HEK293 (cell line): ENCODE measurements at regions not wholly inside any gene's neighbourhood (a gene's known extent, or its start where the extent isn't known, plus 50 kb on each side); places are given as distances from the start of the nearest gene placed in this dataset.

ENCODE experiments used
- CTCF ChIA-PET: fragments of 350-600 bp; formaldehyde crosslinking; extraction: SDS; loops from one replicate; lab custom pipeline; 2021; ENCODE audit warnings: antibody characterized with exemption; lab: Yijun Ruan, JAX
- POLR2A ChIA-PET: fragments of 300-600 bp; formaldehyde crosslinking; extraction: SDS; loops from one replicate; lab custom pipeline; 2020; ENCODE audit warnings: antibody characterized with exemption, inconsistent platforms; lab: Yijun Ruan, JAX
- H3K27ac ChIP-seq: fragments of 200-500 bp; sonication (Bioruptor generic); 2 replicates; pipeline ENCODE4 v1.5.1; 2014; ENCODE audit warnings: low read depth, low read length, control low read depth, inconsistent platforms; ENCODE audit errors: extremely low read depth
- H3K36me3 ChIP-seq, 2 experiments: fragments of 200-500 bp in 1 of 2; sonication (Bioruptor generic) in 1 of 2; 1 replicate in 1 of 2; 2 replicates in 1 of 2; pipeline ENCODE4 v1.5.1; 2014 to 2017; ENCODE audit warnings: inconsistent platforms in 2 of 2, low read length in 2 of 2; ENCODE audit not compliant: control insufficient read depth in 2 of 2, insufficient read depth in 1 of 2
- H3K4me1 ChIP-seq: fragments of 200-500 bp; sonication (Bioruptor generic); 2 replicates; pipeline ENCODE4 v1.5.1; 2014; ENCODE audit warnings: mild to moderate bottlenecking, low read length, inconsistent platforms; ENCODE audit not compliant: control insufficient read depth, insufficient read depth
- H3K4me3 ChIP-seq: 2 replicates; pipeline ENCODE4 v1.5.1; 2011; ENCODE audit warnings: low read depth, mild to moderate bottlenecking, control low read depth, low read length, moderate library complexity
- H3K9me3 ChIP-seq: fragments of 200-500 bp; sonication (Bioruptor generic); 2 replicates; pipeline ENCODE4 v1.5.1; 2014; ENCODE audit warnings: low read depth, low read length, inconsistent platforms; ENCODE audit not compliant: control insufficient read depth, insufficient read depth
- GLI4 ChIP-seq: fragments of 450-650 bp; formaldehyde crosslinking; IDR thresholded peaks from 2 replicates; pipeline ENCODE4 v1.5.1; 2016; ENCODE audit warnings: missing biosample characterization, missing genetic modification characterization
- GLIS2 ChIP-seq: fragments of 450-650 bp; formaldehyde crosslinking; IDR thresholded peaks from 2 replicates; pipeline ENCODE4 v1.5.1; 2016; ENCODE audit warnings: missing biosample characterization, missing genetic modification characterization
- HOXC10 ChIP-seq: sonication (generic); formaldehyde crosslinking; IDR thresholded peaks from 2 replicates; pipeline ENCODE4 v1.8.1; 2023; ENCODE audit warnings: mild to moderate bottlenecking, missing genetic modification reagents
- PRDM10 ChIP-seq: fragments of 450-650 bp; formaldehyde crosslinking; IDR thresholded peaks from 2 replicates; pipeline ENCODE4 v1.5.1; 2016; ENCODE audit warnings: missing biosample characterization, missing genetic modification characterization
- ZBTB1 ChIP-seq: fragments of 450-650 bp; formaldehyde crosslinking; IDR thresholded peaks from 2 replicates; pipeline ENCODE4 v1.5.1; 2016; ENCODE audit warnings: missing biosample characterization, missing genetic modification characterization
- ZBTB49 ChIP-seq: fragments of 450-650 bp; formaldehyde crosslinking; IDR thresholded peaks from 2 replicates; pipeline ENCODE4 v1.5.1; 2016; ENCODE audit warnings: missing biosample characterization, missing genetic modification characterization, low read depth
- ZFHX2 ChIP-seq: fragments of 450-650 bp; formaldehyde crosslinking; conservative IDR thresholded peaks from 2 replicates; pipeline ENCODE4 v1.5.1; 2016; ENCODE audit warnings: missing biosample characterization, missing genetic modification characterization
- ZNF146 ChIP-seq: fragments of 450-650 bp; formaldehyde crosslinking; IDR thresholded peaks from 2 replicates; pipeline ENCODE4 v1.5.1; 2016; ENCODE audit warnings: missing biosample characterization, missing genetic modification characterization
- ZNF18 ChIP-seq: fragments of 450-650 bp; formaldehyde crosslinking; IDR thresholded peaks from 2 replicates; pipeline ENCODE4 v1.5.1; 2016; ENCODE audit warnings: missing biosample characterization, missing genetic modification characterization
- ZNF19 ChIP-seq: fragments of 450-650 bp; formaldehyde crosslinking; IDR thresholded peaks from 2 replicates; pipeline ENCODE4; 2016; ENCODE audit warnings: missing biosample characterization, missing genetic modification characterization, low read depth
- ZNF211 ChIP-seq: fragments of 450-650 bp; formaldehyde crosslinking; IDR thresholded peaks from 2 replicates; pipeline ENCODE4 v1.5.1; 2016; ENCODE audit warnings: low read depth, missing biosample characterization, missing genetic modification characterization
- ZNF341 ChIP-seq: fragments of 450-650 bp; formaldehyde crosslinking; IDR thresholded peaks from 2 replicates; pipeline ENCODE4; 2016; ENCODE audit warnings: low read depth, missing biosample characterization, missing genetic modification characterization
- ZNF416 ChIP-seq: fragments of 450-650 bp; formaldehyde crosslinking; IDR thresholded peaks from 2 replicates; pipeline ENCODE4 v1.5.1; 2016; ENCODE audit warnings: missing biosample characterization, missing genetic modification characterization
- ZNF48 ChIP-seq: fragments of 450-650 bp; formaldehyde crosslinking; IDR thresholded peaks from 2 replicates; pipeline ENCODE4 v1.5.1; 2016; ENCODE audit warnings: missing biosample characterization, missing genetic modification characterization
- ZNF514 ChIP-seq: fragments of 450-650 bp; formaldehyde crosslinking; IDR thresholded peaks from 2 replicates; pipeline ENCODE4 v1.5.1; 2016; ENCODE audit warnings: missing biosample characterization, missing genetic modification characterization
- ZNF544 ChIP-seq: fragments of 450-650 bp; formaldehyde crosslinking; IDR thresholded peaks from 2 replicates; pipeline ENCODE4 v1.5.0; 2017; ENCODE audit warnings: missing biosample characterization, missing genetic modification characterization
- ZNF596 ChIP-seq: fragments of 450-650 bp; IDR thresholded peaks from 2 replicates; pipeline ENCODE4 v1.5.0; 2018; ENCODE audit warnings: missing biosample characterization, mild to moderate bottlenecking, missing genetic modification characterization, moderate library complexity
- ZNF645 ChIP-seq: fragments of 450-650 bp; formaldehyde crosslinking; IDR thresholded peaks from 2 replicates; pipeline ENCODE4; 2016; ENCODE audit warnings: missing biosample characterization, missing genetic modification characterization
- ZNF777 ChIP-seq: fragments of 450-650 bp; formaldehyde crosslinking; IDR thresholded peaks from 2 replicates; pipeline ENCODE4 v1.5.1; 2017; ENCODE audit warnings: missing biosample characterization, missing genetic modification characterization, borderline replicate concordance
- ZNF843 ChIP-seq: fragments of 450-650 bp; formaldehyde crosslinking; IDR thresholded peaks from 2 replicates; pipeline ENCODE4 v1.5.1; 2016; ENCODE audit warnings: missing biosample characterization, missing genetic modification characterization
- ZSCAN16 ChIP-seq: fragments of 450-650 bp; formaldehyde crosslinking; IDR thresholded peaks from 2 replicates; pipeline ENCODE4 v1.5.1; 2016; ENCODE audit warnings: missing biosample characterization, missing genetic modification characterization
- ZSCAN4 ChIP-seq: fragments of 450-650 bp; formaldehyde crosslinking; IDR thresholded peaks from 2 replicates; pipeline ENCODE4 v1.5.1; 2017; ENCODE audit warnings: missing biosample characterization, missing genetic modification characterization
- ZSCAN5A ChIP-seq: fragments of 450-650 bp; formaldehyde crosslinking; IDR thresholded peaks from 2 replicates; pipeline ENCODE4 v1.5.1; 2016; ENCODE audit warnings: missing biosample characterization, missing genetic modification characterization

- TF ChIP-seq PRDM10 (tag by site-specific recombination) (no peak), ZNF416 (tag by site-specific recombination) (no peak), GLIS2 (no peak), ZNF48 (tag by site-specific recombination) (no peak), ZBTB1 (tag by site-specific recombination) (no peak), ZNF211 (tag by site-specific recombination) (no peak), ZNF146 (tag by site-specific recombination) (no peak), ZNF514 (tag by site-specific recombination) (no peak)
These were observed 194.4 kb downstream of the SLIT2 start (continued) for GRCh38 chr4:20445933-20446723.

GRCh38 chr4:20447103-20447502 lies 195.4 kb downstream of the SLIT2 start:
- H3K4me3 ChIP-seq: no peak overlapping the region
- H3K9me3 ChIP-seq: no peaks in the 10 kb centered on the region
- H3K36me3 ChIP-seq: peaks cover 0 to 10% of the 10 kb centered on the region in 2 experiments; a peak in 1 of 3 replicates
- ChIA-PET CTCF (no interaction called here), POLR2A (no interaction called here)
- no peaks in the 10 kb centered on the region for H3K4me1 ChIP-seq
- TF ChIP-seq HOXC10 (CRISPR knock-in tag) (no peak), ZNF19 (tag by site-specific recombination) (no peak), ZNF645 (tag by site-specific recombination) (no peak), ZNF596 (no peak), ZSCAN16 (tag by site-specific recombination) (no peak), ZFHX2 (tag by site-specific recombination) (no peak), ZNF341 (no peak), ZNF777 (tag by site-specific recombination) (no peak), ZBTB49 (tag by site-specific recombination) (no peak), GLI4 (tag by site-specific recombination) (no peak), ZNF544 (no peak), ZSCAN4 (tag by site-specific recombination) (no peak), ZSCAN5A (tag by site-specific recombination) (no peak), ZNF146 (tag by site-specific recombination) (no peak), GLIS2 (no peak), ZNF843 (tag by site-specific recombination) (no peak), ZNF18 (tag by site-specific recombination) (no peak)
- H3K27ac ChIP-seq: no peak overlapping the region
